Activated naive CD8-positive, alpha-beta T cell treated with anti-CD3 and anti-CD28 coated beads for 36 hours (primary cell): ENCODE measurements at regions not wholly inside any gene's neighbourhood (a gene's known extent, or its start where the extent isn't known, plus 50 kb on each side); places are given as distances from the start of the nearest gene placed in this dataset.
"Not testable (repeated sequence)": the region's sequence is repeated elsewhere in the genome, so short reads cannot be mapped to it uniquely, and the experiment has no call there.

Experiments used
- DNase-seq: peaks from one replicate; pipeline ENCODE4 v3.0.0; 2021
- H3K27ac Mint-ChIP-seq: one replicate; pipeline ENCODE4 v1.8.0; 2022; ENCODE audit warnings: mild to moderate bottlenecking, moderate library complexity, mixed read lengths
- H3K27me3 Mint-ChIP-seq: one replicate; pipeline ENCODE4 v1.8.0; 2022; ENCODE audit warnings: mild to moderate bottlenecking, mixed read lengths
- H3K36me3 Mint-ChIP-seq: one replicate; pipeline ENCODE4 v1.8.0; 2021; ENCODE audit warnings: mild to moderate bottlenecking, mixed read lengths
- H3K4me1 Mint-ChIP-seq: one replicate; pipeline ENCODE4 v1.8.0; 2021; ENCODE audit warnings: mixed read lengths
- H3K4me3 Mint-ChIP-seq: one replicate; pipeline ENCODE4 v1.8.0; 2022; ENCODE audit warnings: mild to moderate bottlenecking, moderate library complexity, mixed read lengths
- H3K9me3 Mint-ChIP-seq: one replicate; pipeline ENCODE4 v1.8.0; 2022; ENCODE audit warnings: mixed read lengths

- H3K4me3 Mint-ChIP-seq: no peak overlapping the region
Observed at GRCh38 chr13:81565849-81566248, 1224.9 kb upstream of the SPRY2 start.

GRCh38 chr13:81563091-81563490 lies 1222.2 kb upstream of the SPRY2 start:
- Mint-ChIP-seq H3K36me3 (no peaks in the 10 kb centered on the region), H3K27ac (no peak overlapping the region), H3K9me3 (peaks cover 4% of the 10 kb centered on the region), H3K27me3 (no peaks in the 10 kb centered on the region), H3K4me1 (no peaks in the 10 kb centered on the region), H3K4me3 (no peak overlapping the region)
- DNase-seq: no peak

More at GRCh38 chr13:81565849-81566248, 1224.9 kb upstream of the SPRY2 start:
- Mint-ChIP-seq H3K27me3 (no peaks in the 10 kb centered on the region), H3K4me1 (no peaks in the 10 kb centered on the region), H3K36me3 (no peaks in the 10 kb centered on the region), H3K27ac (no peak overlapping the region), H3K9me3 (peaks cover 6% of the 10 kb centered on the region)
- no peak for DNase-seq

- H3K4me3 Mint-ChIP-seq: no peak overlapping the region
- H3K27me3 Mint-ChIP-seq: no peaks in the 10 kb centered on the region
- H3K9me3 Mint-ChIP-seq: peaks cover 6% of the 10 kb centered on the region
- H3K36me3 Mint-ChIP-seq: no peaks in the 10 kb centered on the region
- no peak for DNase-seq
- no peak overlapping the region for H3K27ac Mint-ChIP-seq
- H3K4me1 Mint-ChIP-seq: no peaks in the 10 kb centered on the region
Observed at GRCh38 chr13:81562598-81562997, 1221.7 kb upstream of the SPRY2 start.

GRCh38 chr13:81551036-81551435 lies 1210.1 kb upstream of the SPRY2 start:
- H3K36me3 Mint-ChIP-seq: no peaks in the 10 kb centered on the region
- peaks cover 13% of the 10 kb centered on the region for H3K9me3 Mint-ChIP-seq
- H3K4me3 Mint-ChIP-seq: no peak overlapping the region
- H3K4me1 Mint-ChIP-seq: no peaks in the 10 kb centered on the region
- no peaks in the 10 kb centered on the region for H3K27me3 Mint-ChIP-seq
- no peak overlapping the region for H3K27ac Mint-ChIP-seq
- DNase-seq: no peak

GRCh38 chr13:81546294-81546693 lies 1205.4 kb upstream of the SPRY2 start:
- H3K27me3 Mint-ChIP-seq, H3K36me3 Mint-ChIP-seq, H3K27ac Mint-ChIP-seq, H3K4me3 Mint-ChIP-seq, DNase-seq, H3K4me1 Mint-ChIP-seq: not testable (repeated sequence)
- H3K9me3 Mint-ChIP-seq: peaks cover 13% of the 10 kb centered on the region

GRCh38 chr13:81540777-81541176 lies 1199.9 kb upstream of the SPRY2 start:
- no peaks in the 10 kb centered on the region for H3K36me3 Mint-ChIP-seq
- DNase-seq: no peak
- H3K27me3 Mint-ChIP-seq: no peaks in the 10 kb centered on the region
- peaks cover 12% of the 10 kb centered on the region for H3K9me3 Mint-ChIP-seq
- H3K4me3 Mint-ChIP-seq: no peak overlapping the region
- no peak overlapping the region for H3K27ac Mint-ChIP-seq
- H3K4me1 Mint-ChIP-seq: no peaks in the 10 kb centered on the region

GRCh38 chr13:81539643-81540150 lies 1198.8 kb upstream of the SPRY2 start:
- no peak overlapping the region for H3K27ac Mint-ChIP-seq

GRCh38 chr13:81498969-81499368 lies 1158.0 kb upstream of the SPRY2 start:
- H3K27me3 Mint-ChIP-seq: no peaks in the 10 kb centered on the region
- no peaks in the 10 kb centered on the region for H3K36me3 Mint-ChIP-seq
- no peaks in the 10 kb centered on the region for H3K4me1 Mint-ChIP-seq
- no peak overlapping the region for H3K4me3 Mint-ChIP-seq
- H3K9me3 Mint-ChIP-seq: peaks cover 17% of the 10 kb centered on the region
- DNase-seq: no peak
- no peak overlapping the region for H3K27ac Mint-ChIP-seq

More at GRCh38 chr13:81539643-81540150, 1198.8 kb upstream of the SPRY2 start:
- Mint-ChIP-seq H3K9me3 (peaks cover 10% of the 10 kb centered on the region), H3K27me3 (no peaks in the 10 kb centered on the region), H3K36me3 (no peaks in the 10 kb centered on the region), H3K4me1 (no peaks in the 10 kb centered on the region), H3K4me3 (no peak overlapping the region)
- DNase-seq: no peak

GRCh38 chr13:81493144-81493543 lies 1152.2 kb upstream of the SPRY2 start:
- no peaks in the 10 kb centered on the region for H3K27me3 Mint-ChIP-seq
- H3K4me1 Mint-ChIP-seq: no peaks in the 10 kb centered on the region
- peaks cover 15% of the 10 kb centered on the region for H3K9me3 Mint-ChIP-seq
- H3K4me3 Mint-ChIP-seq: no peak overlapping the region
- no peaks in the 10 kb centered on the region for H3K36me3 Mint-ChIP-seq
- no peak for DNase-seq
- no peak overlapping the region for H3K27ac Mint-ChIP-seq

- Mint-ChIP-seq H3K27ac (no peak overlapping the region), H3K9me3 (peaks cover 15% of the 10 kb centered on the region), H3K4me3 (no peak overlapping the region), H3K36me3 (no peaks in the 10 kb centered on the region), H3K27me3 (no peaks in the 10 kb centered on the region), H3K4me1 (no peaks in the 10 kb centered on the region)
- no peak for DNase-seq
Observed at GRCh38 chr13:81492449-81492848, 1151.5 kb upstream of the SPRY2 start.

- no peaks in the 10 kb centered on the region for H3K27me3 Mint-ChIP-seq
- H3K9me3 Mint-ChIP-seq: peaks cover 5% of the 10 kb centered on the region
- no peaks in the 10 kb centered on the region for H3K4me1 Mint-ChIP-seq
- H3K4me3 Mint-ChIP-seq: no peak overlapping the region
- H3K27ac Mint-ChIP-seq: no peak overlapping the region
- no peak for DNase-seq
- H3K36me3 Mint-ChIP-seq: no peaks in the 10 kb centered on the region
Observed at GRCh38 chr13:81488021-81488420, 1147.1 kb upstream of the SPRY2 start.

- H3K4me3 Mint-ChIP-seq: no peak overlapping the region
- no peaks in the 10 kb centered on the region for H3K36me3 Mint-ChIP-seq
- no peaks in the 10 kb centered on the region for H3K4me1 Mint-ChIP-seq
- no peak for DNase-seq
- no peaks in the 10 kb centered on the region for H3K27me3 Mint-ChIP-seq
- peaks cover 6% of the 10 kb centered on the region for H3K9me3 Mint-ChIP-seq
- no peak overlapping the region for H3K27ac Mint-ChIP-seq
Observed at GRCh38 chr13:81487151-81487550, 1146.2 kb upstream of the SPRY2 start.

GRCh38 chr13:81480634-81481033 lies 1139.7 kb upstream of the SPRY2 start:
- H3K9me3 Mint-ChIP-seq: peaks cover 8% of the 10 kb centered on the region
- H3K27me3 Mint-ChIP-seq: no peaks in the 10 kb centered on the region
- no peaks in the 10 kb centered on the region for H3K4me1 Mint-ChIP-seq
- H3K36me3 Mint-ChIP-seq: no peaks in the 10 kb centered on the region
- no peak for DNase-seq
- H3K27ac Mint-ChIP-seq: no peak overlapping the region
- no peak overlapping the region for H3K4me3 Mint-ChIP-seq

GRCh38 chr13:81473366-81473899 lies 1132.5 kb upstream of the SPRY2 start:
- Mint-ChIP-seq H3K27me3 (no peaks in the 10 kb centered on the region), H3K4me3 (no peak overlapping the region), H3K27ac (no peak overlapping the region), H3K36me3 (no peaks in the 10 kb centered on the region), H3K4me1 (no peaks in the 10 kb centered on the region), H3K9me3 (peaks cover 8% of the 10 kb centered on the region)
- DNase-seq: no peak

GRCh38 chr13:81458170-81458569 lies 1117.2 kb upstream of the SPRY2 start:
- peaks cover 8% of the 10 kb centered on the region for H3K9me3 Mint-ChIP-seq
- H3K27ac Mint-ChIP-seq: no peak overlapping the region
- DNase-seq: no peak
- no peaks in the 10 kb centered on the region for H3K4me1 Mint-ChIP-seq
- H3K4me3 Mint-ChIP-seq: no peak overlapping the region
- H3K36me3 Mint-ChIP-seq: no peaks in the 10 kb centered on the region
- H3K27me3 Mint-ChIP-seq: no peaks in the 10 kb centered on the region

GRCh38 chr13:81446441-81446840 lies 1105.5 kb upstream of the SPRY2 start:
- Mint-ChIP-seq H3K36me3 (no peaks in the 10 kb centered on the region), H3K27me3 (no peaks in the 10 kb centered on the region), H3K4me1 (no peaks in the 10 kb centered on the region), H3K4me3 (no peak overlapping the region), H3K27ac (no peak overlapping the region), H3K9me3 (peaks cover 2% of the 10 kb centered on the region)
- DNase-seq: no peak
